Common myeloid progenitor, CD34-positive (primary cell): ENCODE measurements at regions not wholly inside any gene's neighbourhood (a gene's known extent, or its start where the extent isn't known, plus 50 kb on each side); places are given as distances from the start of the nearest gene placed in this dataset.
"Not testable (repeated sequence)": the region's sequence is repeated elsewhere in the genome, so short reads cannot be mapped to it uniquely, and the experiment has no call there.

ENCODE experiments used
- CTCF ChIA-PET: fragments of 350-600 bp; sonication (Branson Sonifier 250); formaldehyde crosslinking; loops from one replicate; lab custom pipeline; 2021; ENCODE audit warnings: antibody characterized with exemption; lab: Charles Lee
- POLR2A ChIA-PET: fragments of 350-600 bp; sonication (Branson Sonifier 250); formaldehyde crosslinking; loops from one replicate; lab custom pipeline; 2021; ENCODE audit warnings: antibody characterized with exemption; lab: Charles Lee
- DNase-seq, 3 donors: peaks; one replicate each; pipeline versions ENCODE4 v3.0.0 to v3.0.0-alpha.2; 2013
- H3K27ac ChIP-seq, 2 experiments: 1 replicate in 1 of 2; 2 replicates in 1 of 2; pipeline ENCODE4 v1.7.0; 2013; ENCODE audit warnings: inconsistent platforms in 2 of 2, low read length in 2 of 2, mild to moderate bottlenecking in 2 of 2, low read depth in 1 of 2, moderate library complexity in 1 of 2; ENCODE audit not compliant: severe bottlenecking in 2 of 2, insufficient read depth in 1 of 2, poor library complexity in 1 of 2
- H3K27me3 ChIP-seq, 5 experiments: replicated peaks in 2 of 5; 1 replicate in 3 of 5; 2 replicates in 2 of 5; pipeline versions ENCODE4 v1.6.1 to v1.7.0; 2013; ENCODE audit warnings: low read length in 4 of 5, mild to moderate bottlenecking in 2 of 5, moderate library complexity in 2 of 5, inconsistent platforms in 1 of 5; ENCODE audit not compliant: insufficient read depth in 5 of 5, control insufficient read depth in 4 of 5
- H3K36me3 ChIP-seq, 4 experiments: 1 replicate in 2 of 4; 2 replicates in 2 of 4; pipeline versions ENCODE4 v1.6.1 to v1.7.0; 2013; ENCODE audit warnings: low read length in 3 of 4, control low read depth in 1 of 4, mild to moderate bottlenecking in 1 of 4; ENCODE audit not compliant: control insufficient read depth in 4 of 4, insufficient read depth in 4 of 4
- H3K4me1 ChIP-seq, 4 experiments: 1 replicate in 3 of 4; 2 replicates in 1 of 4; pipeline versions ENCODE4 v1.6.1 to v1.7.1; 2013; ENCODE audit warnings: low read length in 3 of 4, mild to moderate bottlenecking in 3 of 4, control low read depth in 1 of 4, inconsistent platforms in 1 of 4, moderate library complexity in 1 of 4; ENCODE audit not compliant: control insufficient read depth in 4 of 4, insufficient read depth in 4 of 4; ENCODE audit errors: control extremely low read depth in 1 of 4
- H3K4me3 ChIP-seq, 7 experiments: 1 replicate in 4 of 7; 2 replicates in 3 of 7; pipeline versions ENCODE4 v1.5.1 to v1.7.0; 2013; ENCODE audit warnings: mild to moderate bottlenecking in 7 of 7, low read length in 6 of 7, moderate library complexity in 6 of 7, inconsistent platforms in 2 of 7, low read depth in 2 of 7, control low read depth in 1 of 7; ENCODE audit not compliant: insufficient read depth in 4 of 7, control insufficient read depth in 1 of 7; ENCODE audit errors: extremely low read depth in 1 of 7
- H3K9me3 ChIP-seq, 5 experiments: 1 replicate in 4 of 5; 2 replicates in 1 of 5; pipeline versions ENCODE4 v1.6.1 to v1.7.1; 2013; ENCODE audit warnings: low read length in 4 of 5, mild to moderate bottlenecking in 2 of 5, inconsistent platforms in 1 of 5, low read depth in 1 of 5, moderate library complexity in 1 of 5; ENCODE audit not compliant: control insufficient read depth in 4 of 5, insufficient read depth in 2 of 5; ENCODE audit errors: control extremely low read depth in 1 of 5
- WGBS: methylation state at CpG from one replicate; pipeline ENCODE4 v1.1.5; 2013; ENCODE audit not compliant: insufficient coverage; 5-methylcytosine and 5-hydroxymethylcytosine counted together

DNA sequence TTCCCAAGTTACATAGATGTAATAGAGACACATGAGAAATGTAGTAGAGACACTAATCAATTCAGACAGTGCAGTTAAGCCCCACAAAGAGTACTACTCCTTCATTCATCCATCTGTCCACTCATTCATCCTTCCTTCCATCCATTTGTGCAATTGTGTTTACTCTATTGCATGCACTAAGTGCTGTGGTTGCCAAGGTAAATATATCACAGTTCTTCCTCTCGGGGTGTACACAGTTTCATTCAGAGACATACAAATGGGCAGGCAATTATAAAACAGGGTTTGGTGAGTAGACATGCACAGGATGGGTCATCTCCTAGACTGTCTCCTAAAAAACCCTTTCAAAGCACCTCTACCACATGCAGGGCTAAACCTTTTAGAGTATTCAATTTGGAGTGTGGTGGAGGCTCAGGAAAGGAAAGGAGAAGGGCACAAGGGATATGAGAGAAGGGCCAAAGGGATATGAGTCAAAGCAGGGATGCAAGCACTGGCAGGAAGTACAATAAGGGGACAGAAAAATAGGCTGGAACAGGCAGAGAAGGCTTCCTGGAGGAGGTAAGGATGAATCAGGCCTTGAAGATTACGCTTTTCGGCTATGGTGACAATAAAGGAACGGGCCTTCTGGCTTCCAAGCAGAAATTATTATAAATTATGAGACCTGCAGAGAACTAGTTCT, 153.6 kb upstream of the VKORC1L1 start:
- H3K27ac ChIP-seq, H3K9me3 ChIP-seq, DNase-seq, H3K27me3 ChIP-seq, H3K4me1 ChIP-seq, H3K4me3 ChIP-seq, CTCF ChIA-PET, H3K36me3 ChIP-seq, POLR2A ChIA-PET: not testable (repeated sequence)
- no CpG with 5 or more reads among the region's 4 CpGs for WGBS

- Histone ChIP-seq H3K27ac (no peak overlapping the region), H3K36me3 (peaks cover 0 to 7% (median under 1%) of the 10 kb centered on the region in 4 experiments), H3K27me3 (no peaks in the 10 kb centered on the region), H3K9me3 (no peaks in the 10 kb centered on the region), H3K4me1 (peaks cover 0 to 4% (median 2%) of the 10 kb centered on the region in 4 experiments), H3K4me3 (no peak overlapping the region)
- CTCF ChIA-PET = no interaction called here
- DNase-seq = peak; percentile 56 to 61 (median 58)
- POLR2A ChIA-PET = interaction anchor here (0.7 kb wide), 1 partner anchor 16 kb away, joined by 4 read pairs; no protein-coding TSS in a partner anchor
- 0% methylated on average over 7 of the region's 11 CpGs for WGBS
Observed at GRCh38 chr7:65722361-65722792, 150.5 kb upstream of the VKORC1L1 start.

DNA sequence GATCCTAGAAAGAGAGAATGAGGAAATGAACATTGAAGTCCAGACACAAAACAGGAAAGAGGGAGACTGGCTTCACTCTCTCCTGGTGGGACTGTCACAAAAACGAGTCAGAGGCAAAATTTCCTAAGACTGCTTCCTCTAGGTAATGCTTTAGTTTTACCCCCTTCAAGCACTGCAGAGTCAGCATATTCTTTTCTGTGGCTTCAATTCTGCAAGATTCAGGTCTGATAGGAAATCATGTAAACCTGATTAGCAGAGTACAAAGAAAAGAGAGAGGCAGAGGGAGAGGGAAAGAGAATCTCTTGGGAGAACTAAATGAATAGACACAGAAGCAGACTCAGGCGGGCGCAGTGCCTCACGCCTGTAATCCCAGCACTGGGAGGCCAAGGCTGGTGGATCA, 145.7 kb upstream of the VKORC1L1 start:
- POLR2A ChIA-PET, DNase-seq, H3K36me3 ChIP-seq, H3K9me3 ChIP-seq, H3K27ac ChIP-seq, H3K27me3 ChIP-seq, H3K4me3 ChIP-seq: not testable (repeated sequence)
- H3K4me1 ChIP-seq = peaks cover 0 to 11% (median 3%) of the 10 kb centered on the region in 4 experiments
- WGBS = 100% methylated on average over 3 of the region's 4 CpGs
- CTCF ChIA-PET = interaction anchor here (0.6 kb wide), 1 partner anchor 895 kb away, joined by 3 read pairs; no protein-coding TSS in a partner anchor

DNA sequence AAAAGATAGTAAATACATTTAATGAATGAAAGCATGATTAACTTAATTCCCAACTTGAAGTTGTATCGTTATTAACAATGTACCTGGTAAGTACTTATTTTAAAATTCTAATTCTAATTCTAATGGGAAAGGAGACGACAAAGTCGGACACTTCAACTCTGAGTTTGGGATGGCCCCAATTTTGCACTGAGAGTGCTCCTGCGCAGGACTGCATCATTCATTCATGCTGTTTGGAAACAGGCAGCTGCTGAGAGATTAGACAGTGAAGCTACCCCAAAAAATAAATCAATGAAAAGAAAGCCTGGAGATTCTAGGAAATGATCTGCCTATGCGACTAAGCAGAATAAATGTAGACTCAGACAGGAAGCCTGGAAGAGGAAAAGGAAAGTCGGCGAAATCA, 141.7 kb upstream of the VKORC1L1 start:
- CTCF ChIA-PET = no interaction called here
- H3K27ac ChIP-seq = no peak overlapping the region
- DNase-seq = no peak
- H3K4me1 ChIP-seq = peaks cover 0 to 7% (median 1%) of the 10 kb centered on the region in 4 experiments
- WGBS = 60% methylated on average over 5 of the region's 7 CpGs
- POLR2A ChIA-PET = no interaction called here
- H3K36me3 ChIP-seq = peaks cover 0 to 10% (median 3%) of the 10 kb centered on the region in 4 experiments
- no peaks in the 10 kb centered on the region for H3K9me3 ChIP-seq
- H3K4me3 ChIP-seq = peak overlapping the region in 6 of 7 experiments; percentile 21 to 78 (median 59)
- no peaks in the 10 kb centered on the region for H3K27me3 ChIP-seq

GRCh38 chr7:65731562-65732035, 141.3 kb upstream of the VKORC1L1 start:
- peaks cover 0 to 15% (median 3%) of the 10 kb centered on the region in 4 experiments for H3K36me3 ChIP-seq
- H3K27ac ChIP-seq = no peak overlapping the region
- no peaks in the 10 kb centered on the region for H3K9me3 ChIP-seq
- peaks cover 0 to 7% (median 1%) of the 10 kb centered on the region in 4 experiments for H3K4me1 ChIP-seq
- WGBS = 14% methylated on average over 19 of the region's 27 CpGs
- peak overlapping the region; percentile 21 to 78 (median 54) for H3K4me3 ChIP-seq
- CTCF ChIA-PET = interaction anchor here (0.6 kb wide), 1 partner anchor 16 kb away, joined by 3 read pairs; no protein-coding TSS in a partner anchor
- DNase-seq = peak; percentile 38 to 64 (median 49)
- POLR2A ChIA-PET = no interaction called here
- H3K27me3 ChIP-seq = no peaks in the 10 kb centered on the region

DNA sequence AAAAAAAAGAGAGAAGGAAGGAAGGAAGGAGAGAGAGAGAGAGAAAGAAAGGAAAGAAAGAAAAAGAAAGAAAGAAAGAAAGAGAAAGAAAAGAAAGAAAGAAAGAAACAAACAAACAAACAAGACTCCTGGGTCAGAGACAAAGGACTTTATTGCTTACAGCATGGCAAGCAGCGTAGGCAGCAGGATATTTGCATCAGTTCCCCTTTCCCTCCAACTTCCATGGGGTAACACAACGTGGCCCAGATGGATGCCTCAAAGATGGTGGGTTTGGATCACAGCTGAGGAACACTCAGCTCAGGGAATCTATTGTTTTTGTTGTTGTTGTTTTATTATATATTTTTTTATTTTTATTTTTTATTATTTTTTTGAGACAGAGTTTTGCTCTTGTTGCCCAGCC, 128.5 kb upstream of the VKORC1L1 start:
- CTCF ChIA-PET = no interaction called here

DNA sequence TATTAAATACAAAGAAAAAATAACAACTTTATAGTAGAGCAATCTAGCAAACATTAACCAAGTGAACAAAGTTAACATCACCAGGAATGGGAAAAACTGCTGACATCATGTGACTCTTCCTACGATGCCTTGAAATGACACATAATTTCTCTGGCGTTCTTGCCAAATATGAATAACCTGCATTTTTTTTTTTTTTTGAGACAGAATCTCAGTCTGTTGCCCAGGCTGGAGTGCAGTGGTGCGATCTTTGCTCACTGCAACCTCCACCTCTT, 126.5 kb upstream of the VKORC1L1 start:
- Histone ChIP-seq H3K27me3 (no peaks in the 10 kb centered on the region), H3K27ac (no peak overlapping the region), H3K4me3 (no peak overlapping the region), H3K9me3 (no peaks in the 10 kb centered on the region), H3K4me1 (peaks cover 0 to 13% (median 8%) of the 10 kb centered on the region in 4 experiments), H3K36me3 (no peaks in the 10 kb centered on the region)
- WGBS = 89% methylated on average over 2 of the region's 3 CpGs
- no peak for DNase-seq
- ChIA-PET CTCF (no interaction called here), POLR2A (no interaction called here)

More for the DNA sequence above, 128.5 kb upstream of the VKORC1L1 start:
- WGBS = 89% methylated on average over 1 of the region's 2 CpGs
- H3K27me3 ChIP-seq = no peaks in the 10 kb centered on the region
- no peak overlapping the region for H3K4me3 ChIP-seq
- no peak for DNase-seq
- H3K9me3 ChIP-seq = no peaks in the 10 kb centered on the region
- peaks cover 0 to 11% (median 6%) of the 10 kb centered on the region in 4 experiments for H3K36me3 ChIP-seq
- POLR2A ChIA-PET = no interaction called here
- peaks cover 0 to under 1% (median 0%) of the 10 kb centered on the region in 4 experiments for H3K4me1 ChIP-seq
- no peak overlapping the region for H3K27ac ChIP-seq
